B cell (primary cell): ENCODE measurements at regions not wholly inside any gene's neighbourhood (a gene's known extent, or its start where the extent isn't known, plus 50 kb on each side); places are given as distances from the start of the nearest gene placed in this dataset.

Source experiments
- ATAC-seq: fragments of 200-7000 bp; cut with Tn5 transposase; one replicate; pipeline ENCODE4 v1.10.0; 2021; ENCODE audit warnings: low read depth, mild to moderate bottlenecking, moderate number of reproducible peaks, moderate library complexity
- CTCF ChIA-PET: fragments of 350-600 bp; sonication (Branson Sonifier 250); formaldehyde crosslinking; loops from one replicate; lab custom pipeline; 2021; ENCODE audit warnings: antibody characterized with exemption, inconsistent platforms; lab: Charles Lee
- POLR2A ChIA-PET: fragments of 350-600 bp; sonication (Branson Sonifier 250); formaldehyde crosslinking; loops from one replicate; lab custom pipeline; 2021; ENCODE audit warnings: antibody characterized with exemption; lab: Charles Lee
- DNase-seq: peaks from one replicate; pipeline ENCODE4 v3.0.0; 2013
- H2AFZ ChIP-seq: 2 replicates; pipeline ENCODE4 v1.6.1; 2012; ENCODE audit warnings: mild to moderate bottlenecking, low read depth, low read length; ENCODE audit not compliant: insufficient read depth, poor library complexity, severe bottlenecking
- H3K27ac ChIP-seq, 2 donors: 1 replicate in 1 of 2; 2 replicates in 1 of 2; pipeline ENCODE4 v1.5.1; 2012 to 2013; ENCODE audit warnings: low read length in 2 of 2, mild to moderate bottlenecking in 2 of 2, moderate library complexity in 1 of 2
- H3K27me3 ChIP-seq, 4 experiments: fragments of 200-600 bp in 1 of 4; sonication (generic) in 1 of 4; replicated peaks in 1 of 4; 1 replicate in 2 of 4; 2 replicates in 2 of 4; pipeline versions ENCODE4 v1.6.1 to v1.7.0; 2013 to 2016; ENCODE audit warnings: low read length in 3 of 4, mild to moderate bottlenecking in 2 of 4, mixed read lengths in 1 of 4, moderate library complexity in 1 of 4; ENCODE audit not compliant: insufficient read depth in 4 of 4, control insufficient read depth in 3 of 4; ENCODE audit errors: control extremely low read depth in 1 of 4
- H3K36me3 ChIP-seq, 2 experiments: replicated peaks in 1 of 2; 1 replicate in 1 of 2; 2 replicates in 1 of 2; pipeline versions ENCODE4 v1.6.1 to v1.7.1; 2013; ENCODE audit warnings: low read length in 1 of 2; ENCODE audit not compliant: insufficient read depth in 2 of 2, control insufficient read depth in 1 of 2; ENCODE audit errors: control extremely low read depth in 1 of 2, extremely low read depth in 1 of 2
- H3K4me1 ChIP-seq, 2 donors: fragments of 200-600 bp in 1 of 2; sonication (generic) in 1 of 2; 1 replicate in 1 of 2; 2 replicates in 1 of 2; pipeline versions ENCODE4 v1.5.1 to v1.6.1; 2013 to 2017; ENCODE audit warnings: low read length in 2 of 2; ENCODE audit not compliant: control insufficient read depth in 2 of 2, insufficient read depth in 2 of 2
- H3K4me2 ChIP-seq: replicated peaks from 2 replicates; pipeline ENCODE3; 2012; ENCODE audit warnings: mild to moderate bottlenecking, low read depth, low read length; ENCODE audit not compliant: poor library complexity, severe bottlenecking
- H3K4me3 ChIP-seq, 5 experiments: fragments of 200-600 bp in 1 of 5; sonication (generic) in 1 of 5; 1 replicate in 3 of 5; 2 replicates in 2 of 5; pipeline versions ENCODE4 v1.5.1 to v1.7.0; 2011 to 2016; ENCODE audit warnings: low read length in 4 of 5, mild to moderate bottlenecking in 4 of 5, low read depth in 2 of 5, control low read depth in 1 of 5, moderate library complexity in 1 of 5; ENCODE audit not compliant: insufficient read depth in 1 of 5; ENCODE audit errors: control extremely low read depth in 1 of 5, extremely low read depth in 1 of 5
- H3K79me2 ChIP-seq: fragments of 200-600 bp; sonication (generic); one replicate; pipeline ENCODE4 v1.6.0; 2016; ENCODE audit warnings: low read length; ENCODE audit not compliant: control insufficient read depth, insufficient read depth
- H3K9ac ChIP-seq: fragments of 200-600 bp; sonication (generic); 2 replicates; pipeline ENCODE4 v1.6.1; 2017; ENCODE audit warnings: mild to moderate bottlenecking, low read length, moderate library complexity
- H3K9me3 ChIP-seq, 3 donors: one replicate each; pipeline versions ENCODE4 v1.6.1 to v1.7.1; 2013; ENCODE audit warnings: low read length in 2 of 3; ENCODE audit not compliant: control insufficient read depth in 2 of 3, insufficient read depth in 1 of 3; ENCODE audit errors: control extremely low read depth in 1 of 3
- H4K20me1 ChIP-seq: 2 replicates; pipeline ENCODE4 v1.6.0; 2012; ENCODE audit warnings: mild to moderate bottlenecking, low read length; ENCODE audit not compliant: insufficient read depth, control insufficient read depth, poor library complexity, severe bottlenecking
- H3K27ac Mint-ChIP-seq: one replicate; pipeline ENCODE4 v1.8.0; 2021; ENCODE audit warnings: mixed read lengths
- H3K27me3 Mint-ChIP-seq: one replicate; pipeline ENCODE4 v1.8.0; 2021; ENCODE audit warnings: mixed read lengths
- H3K4me1 Mint-ChIP-seq: one replicate; pipeline ENCODE4 v1.8.0; 2021; ENCODE audit warnings: mixed read lengths
- H3K4me3 Mint-ChIP-seq: one replicate; pipeline ENCODE4 v1.8.0; 2021; ENCODE audit warnings: mixed read lengths
- H3K9me3 Mint-ChIP-seq: one replicate; pipeline ENCODE4 v1.8.0; 2022; ENCODE audit warnings: mixed read lengths; ENCODE audit not compliant: insufficient read depth
- EZH2 ChIP-seq: IDR thresholded peaks from 2 replicates; pipeline ENCODE4 v1.6.1; 2012; ENCODE audit warnings: borderline replicate concordance, low read depth, mild to moderate bottlenecking, moderate library complexity, low read length; ENCODE audit not compliant: insufficient read depth, poor library complexity, severe bottlenecking
- WGBS: methylation state at CpG from one replicate; pipeline ENCODE4 v1.1.5; 2013; ENCODE audit warnings: missing lambda C conversion rate; ENCODE audit not compliant: insufficient coverage; 5-methylcytosine and 5-hydroxymethylcytosine counted together
- intact Hi-C: fragments of 100-400 bp; cut with micrococcal nuclease; formaldehyde crosslinking; loops from one replicate; pipeline ENCODE4 v1.10.0; 2022
- TF ChIP-seq, protein P1 (sequence below): fragments of 200-600 bp; IDR thresholded peaks from one replicate; pipeline ENCODE4 v1.8.0; 2022; ENCODE audit warnings: antibody characterized with exemption, mild to moderate bottlenecking

DNA sequence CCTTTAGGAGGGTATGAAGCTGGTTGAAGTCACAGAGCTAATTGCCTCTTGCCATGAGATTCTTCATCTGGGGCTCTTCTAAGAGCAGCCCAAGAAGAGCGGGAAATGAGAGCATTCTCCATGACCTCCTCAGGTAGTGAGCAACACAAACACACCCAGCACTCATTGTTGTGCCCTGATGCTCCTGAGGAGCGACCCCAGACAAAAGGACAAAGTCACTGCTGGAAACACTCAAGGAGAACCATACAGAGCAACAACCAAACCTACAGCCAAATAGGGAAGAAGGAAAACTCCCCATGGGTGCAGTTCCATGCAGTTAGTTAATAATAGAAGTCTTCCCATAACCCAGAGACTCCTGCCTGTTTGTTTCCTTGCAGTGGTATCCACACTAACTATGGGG lies 426.0 kb upstream of the CRIM1 start:
- Histone ChIP-seq H3K27me3 (no peaks in the 10 kb centered on the region), H3K36me3 (no peaks in the 10 kb centered on the region), H2AFZ (no peak overlapping the region), H3K4me3 (no peak overlapping the region), H3K4me2 (no peak overlapping the region), H3K9me3 (no peaks in the 10 kb centered on the region), H3K4me1 (no peaks in the 10 kb centered on the region), H3K27ac (no peak overlapping the region), H4K20me1 (no peaks in the 10 kb centered on the region), H3K9ac (no peak overlapping the region), H3K79me2 (no peaks in the 10 kb centered on the region)
- H3K27ac Mint-ChIP-seq: no peak overlapping the region
- H3K9me3 Mint-ChIP-seq: no peaks in the 10 kb centered on the region
- POLR2A ChIA-PET: no interaction called here
- TF ChIP-seq EZH2: no peak
- TF ChIP-seq, protein P1, sequence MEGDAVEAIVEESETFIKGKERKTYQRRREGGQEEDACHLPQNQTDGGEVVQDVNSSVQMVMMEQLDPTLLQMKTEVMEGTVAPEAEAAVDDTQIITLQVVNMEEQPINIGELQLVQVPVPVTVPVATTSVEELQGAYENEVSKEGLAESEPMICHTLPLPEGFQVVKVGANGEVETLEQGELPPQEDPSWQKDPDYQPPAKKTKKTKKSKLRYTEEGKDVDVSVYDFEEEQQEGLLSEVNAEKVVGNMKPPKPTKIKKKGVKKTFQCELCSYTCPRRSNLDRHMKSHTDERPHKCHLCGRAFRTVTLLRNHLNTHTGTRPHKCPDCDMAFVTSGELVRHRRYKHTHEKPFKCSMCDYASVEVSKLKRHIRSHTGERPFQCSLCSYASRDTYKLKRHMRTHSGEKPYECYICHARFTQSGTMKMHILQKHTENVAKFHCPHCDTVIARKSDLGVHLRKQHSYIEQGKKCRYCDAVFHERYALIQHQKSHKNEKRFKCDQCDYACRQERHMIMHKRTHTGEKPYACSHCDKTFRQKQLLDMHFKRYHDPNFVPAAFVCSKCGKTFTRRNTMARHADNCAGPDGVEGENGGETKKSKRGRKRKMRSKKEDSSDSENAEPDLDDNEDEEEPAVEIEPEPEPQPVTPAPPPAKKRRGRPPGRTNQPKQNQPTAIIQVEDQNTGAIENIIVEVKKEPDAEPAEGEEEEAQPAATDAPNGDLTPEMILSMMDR: no peak
- 75% methylated on average over 2 of the region's 2 CpGs for WGBS
- intact Hi-C loops: no loop called here
- H3K4me3 Mint-ChIP-seq: no peak overlapping the region
- ATAC-seq (no peak), DNase-seq (no peak)
- peaks cover 1% of the 10 kb centered on the region for H3K27me3 Mint-ChIP-seq
- no peaks in the 10 kb centered on the region for H3K4me1 Mint-ChIP-seq
- CTCF ChIA-PET: no interaction called here

DNA sequence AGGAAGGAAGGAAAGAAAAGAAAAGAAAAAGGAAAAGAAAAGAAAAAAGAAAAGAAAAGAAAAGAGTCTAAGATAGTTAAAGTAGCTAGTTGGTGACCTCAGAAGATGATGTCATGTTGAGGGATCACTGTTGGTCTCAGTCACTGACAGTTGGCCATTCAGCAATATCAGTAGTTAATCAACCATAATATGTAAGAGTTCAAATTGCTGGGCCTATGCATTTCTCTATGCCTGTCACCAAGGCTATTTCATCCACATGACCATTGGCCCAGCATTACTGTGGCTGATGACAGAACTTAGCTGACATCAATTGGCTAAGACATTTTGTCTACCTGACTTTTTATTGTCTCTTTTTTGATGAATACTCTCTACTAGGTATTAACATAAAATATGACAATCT lies 435.5 kb upstream of the CRIM1 start:
- intact Hi-C loops: no loop called here
- H3K27ac Mint-ChIP-seq: no peak overlapping the region
- no peaks in the 10 kb centered on the region for H3K4me1 Mint-ChIP-seq
- H3K9ac ChIP-seq: no peak overlapping the region
- ChIA-PET POLR2A (no interaction called here), CTCF (no interaction called here)
- H3K36me3 ChIP-seq: no peaks in the 10 kb centered on the region
- no peak overlapping the region for H3K4me3 ChIP-seq
- H3K79me2 ChIP-seq: no peaks in the 10 kb centered on the region
- H2AFZ ChIP-seq: no peak overlapping the region
- H4K20me1 ChIP-seq: no peaks in the 10 kb centered on the region
- DNase-seq (no peak), ATAC-seq (no peak)
- no peak overlapping the region for H3K4me3 Mint-ChIP-seq
- H3K4me1 ChIP-seq: no peaks in the 10 kb centered on the region
- no peaks in the 10 kb centered on the region for H3K9me3 Mint-ChIP-seq
- H3K4me2 ChIP-seq: no peak overlapping the region
- H3K9me3 ChIP-seq: peaks cover 0 to 1% (median 0%) of the 10 kb centered on the region in 3 donors
- H3K27me3 ChIP-seq: no peaks in the 10 kb centered on the region
- H3K27ac ChIP-seq: no peak overlapping the region
- no peaks in the 10 kb centered on the region for H3K27me3 Mint-ChIP-seq
- TF ChIP-seq EZH2: no peak
- TF ChIP-seq, protein P1: no peak
